ENCODE measurements at regions not wholly inside any gene's neighbourhood (a gene's known extent, or its start where the extent isn't known, plus 50 kb on each side); places are given as distances from the start of the nearest gene placed in this dataset.

DNA sequence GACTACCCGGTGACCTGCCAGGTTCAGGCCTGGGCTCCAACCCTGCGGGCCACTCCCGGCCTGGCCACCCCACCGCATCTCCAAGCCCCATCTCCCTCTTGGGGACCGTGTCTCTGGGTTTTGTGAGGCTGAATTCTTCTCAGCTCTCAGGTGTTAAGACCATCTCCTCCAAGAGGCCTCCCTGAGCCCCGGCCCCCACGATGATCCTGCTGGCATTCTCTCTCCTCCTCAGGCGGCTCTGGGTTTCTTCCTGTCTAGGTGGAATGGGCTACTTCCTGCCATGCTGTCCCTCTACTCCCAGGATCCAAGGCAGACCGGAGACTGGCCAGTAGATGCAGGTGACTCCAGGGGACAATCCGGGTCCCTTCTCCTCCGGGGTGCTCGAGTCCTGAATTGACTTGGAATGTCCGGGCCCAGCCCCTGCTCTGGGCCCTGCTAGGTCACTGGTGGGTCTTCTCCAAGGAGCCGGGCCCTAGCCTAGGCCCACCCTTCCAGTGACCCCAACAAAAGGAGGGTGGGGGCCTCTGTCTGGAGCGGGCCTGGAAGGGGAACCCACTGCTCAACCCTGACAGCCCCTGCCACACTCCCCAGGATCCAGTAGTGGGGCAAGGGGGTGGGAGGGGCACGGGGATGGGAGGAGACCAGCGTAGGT is 219.8 kb downstream of the C9orf50 start:
- no peak for DNase-seq (ENCODE audit: low read depth in 2 of 2)

GRCh38 chr9:129400001-129400970 is 220.6 kb downstream of the C9orf50 start:
- no peak for DNase-seq (ENCODE audit: low read depth in 2 of 2)

- no peak for DNase-seq (ENCODE audit: low read depth in 2 of 2)
These were observed 221.3 kb downstream of the C9orf50 start for GRCh38 chr9:129399634-129399990.

- DNase-seq (ENCODE audit: low read depth in 2 of 2) = no peak
These were observed 221.0 kb upstream of the IER5L start for GRCh38 chr9:129398961-129399633.

DNA sequence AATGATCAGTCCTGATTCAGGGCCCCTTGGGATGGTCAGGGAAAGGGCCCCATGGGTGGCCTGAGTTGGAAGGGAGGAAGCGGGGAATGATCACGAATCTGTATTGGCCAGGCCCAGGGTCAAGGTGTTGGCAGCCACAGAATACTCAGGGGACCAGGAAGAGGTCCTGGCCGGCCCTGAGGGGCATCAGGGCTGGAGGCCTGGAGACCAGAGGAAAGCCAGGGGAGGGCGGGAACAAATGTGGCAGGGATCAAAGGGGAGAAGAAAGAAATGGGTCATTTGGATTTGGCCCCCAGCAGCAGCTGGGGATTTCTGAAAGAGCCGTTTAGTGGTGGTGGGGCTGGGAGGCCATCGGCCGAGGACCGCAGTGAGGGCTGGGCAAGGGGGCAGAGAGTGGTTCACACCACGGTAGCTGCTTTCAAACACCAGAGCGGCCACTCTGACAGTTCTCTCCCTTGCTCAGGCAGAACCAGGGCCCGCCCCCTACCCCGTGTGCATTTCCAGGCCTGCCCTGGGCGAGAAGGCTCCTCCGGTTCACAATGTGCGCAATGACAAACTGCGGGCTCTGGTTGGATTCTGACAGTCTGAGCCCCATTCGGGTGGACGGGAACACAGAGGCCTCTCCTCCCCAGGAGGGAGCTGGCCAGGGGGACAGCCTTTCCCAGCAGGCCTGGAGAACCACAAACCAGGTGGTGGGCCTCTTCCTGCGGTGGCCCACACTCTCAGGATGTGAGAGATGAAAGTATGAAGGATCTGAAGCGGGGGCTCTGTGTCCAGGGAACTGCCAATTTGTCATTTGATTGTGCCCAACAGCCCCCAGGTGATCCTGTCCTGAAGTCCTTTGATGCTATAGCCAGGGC is 220.3 kb upstream of the IER5L start:
- no peak for DNase-seq (ENCODE audit: low read depth in 2 of 2)

GRCh38 chr9:129397335-129397734 is 219.3 kb upstream of the IER5L start:
- DNase-seq (ENCODE audit: low read depth in 2 of 2) = no peak

DNA sequence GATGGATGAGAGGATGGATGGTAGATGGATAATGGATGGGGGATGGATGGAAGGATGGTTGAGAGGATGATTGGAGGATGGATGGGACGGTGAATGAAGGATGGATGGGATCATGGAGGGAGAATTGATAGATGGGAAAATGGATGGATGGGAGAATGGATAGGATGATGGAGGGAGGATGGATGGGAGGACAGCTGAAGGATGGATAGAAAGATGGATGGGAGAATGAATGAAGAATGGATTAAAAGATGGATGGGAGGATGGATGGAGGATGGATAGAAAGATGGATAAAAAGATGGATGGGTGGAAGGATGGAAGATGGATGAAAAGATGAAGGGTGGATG is 218.3 kb upstream of the IER5L start:
- DNase-seq (ENCODE audit: low read depth in 2 of 2) = no peak

GRCh38 chr9:129395633-129396364 is 217.7 kb upstream of the IER5L start:
- no peak for DNase-seq (ENCODE audit: low read depth in 2 of 2)

GRCh38 chr9:129394886-129395279 is 216.8 kb upstream of the IER5L start:
- DNase-seq (ENCODE audit: low read depth in 2 of 2) = no peak

GRCh38 chr9:129394061-129394885 is 216.2 kb upstream of the IER5L start:
- DNase-seq (ENCODE audit: low read depth in 2 of 2) = no peak

DNA sequence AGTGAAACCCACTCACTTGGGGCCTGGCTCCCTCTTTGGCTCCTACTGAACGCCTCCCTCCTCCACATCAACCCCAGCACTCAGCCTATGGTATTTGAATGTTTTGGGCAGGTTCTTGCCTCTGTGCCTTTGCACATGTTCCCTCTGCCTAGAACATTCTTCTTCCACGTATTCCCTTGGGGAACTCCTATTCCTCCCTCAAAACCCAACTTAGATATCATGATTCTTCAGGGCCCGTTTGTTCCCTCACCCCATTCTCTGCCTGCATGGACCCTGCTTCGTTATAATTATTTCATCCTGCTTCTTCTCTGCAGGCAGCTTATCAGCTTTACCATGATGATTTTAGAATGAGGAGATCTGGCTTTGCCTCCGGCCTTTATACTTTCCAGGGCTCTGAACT is 215.0 kb upstream of the IER5L start:
- DNase-seq (ENCODE audit: low read depth in 2 of 2) = no peak

DNA sequence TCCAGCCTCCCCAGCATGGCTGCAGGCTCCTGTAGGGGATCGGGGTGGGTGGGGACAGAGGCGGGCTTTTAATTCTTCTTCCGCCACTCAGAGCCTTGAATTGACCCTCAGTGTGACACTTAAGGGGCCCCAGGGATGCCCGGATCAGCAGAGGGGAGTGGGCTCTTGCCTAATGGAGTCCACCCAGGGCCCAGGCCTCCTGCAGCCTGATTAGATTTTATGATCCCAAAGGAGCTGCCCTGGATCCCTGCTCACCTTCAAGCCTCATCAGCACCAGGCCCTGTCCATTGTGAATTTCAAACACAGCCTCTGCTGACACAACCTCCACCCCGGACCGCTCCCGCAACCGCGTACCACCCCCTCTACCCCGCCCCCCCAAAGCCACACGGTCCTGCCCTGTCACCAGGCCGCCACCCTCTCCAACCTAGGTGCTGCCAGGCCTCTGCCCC is 214.1 kb upstream of the IER5L start:
- DNase-seq (ENCODE audit: low read depth in 2 of 2) = no peak

- no peak for DNase-seq (ENCODE audit: low read depth in 2 of 2)
These were observed 213.2 kb upstream of the IER5L start for GRCh38 chr9:129391221-129391661.

DNA sequence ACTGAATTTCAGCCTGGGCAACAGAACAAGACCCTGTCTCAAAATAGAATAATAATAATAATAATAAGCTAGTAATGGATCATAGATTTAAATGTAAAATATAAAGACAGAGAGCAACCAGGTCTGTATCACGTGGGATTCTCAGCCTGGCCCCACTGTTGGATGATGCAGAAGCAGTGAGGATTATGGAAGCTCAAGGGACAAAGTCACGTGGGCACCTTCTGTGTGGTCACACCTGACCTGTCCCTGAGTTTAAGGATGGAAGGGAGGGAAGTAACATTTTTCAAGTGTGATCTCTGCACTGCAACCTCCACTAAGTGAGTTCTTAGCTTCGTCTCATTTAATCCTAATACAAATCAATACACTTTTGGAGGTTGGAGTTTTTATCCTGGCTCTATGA is 212.5 kb upstream of the IER5L start:
- DNase-seq (ENCODE audit: low read depth in 2 of 2) = no peak

- no peak for DNase-seq (ENCODE audit: low read depth in 2 of 2)
These were observed 209.8 kb upstream of the IER5L start for GRCh38 chr9:129387822-129388221.

GRCh38 chr9:129386812-129387177 is 208.7 kb upstream of the IER5L start:
- no peak for DNase-seq (ENCODE audit: low read depth in 2 of 2)

DNA sequence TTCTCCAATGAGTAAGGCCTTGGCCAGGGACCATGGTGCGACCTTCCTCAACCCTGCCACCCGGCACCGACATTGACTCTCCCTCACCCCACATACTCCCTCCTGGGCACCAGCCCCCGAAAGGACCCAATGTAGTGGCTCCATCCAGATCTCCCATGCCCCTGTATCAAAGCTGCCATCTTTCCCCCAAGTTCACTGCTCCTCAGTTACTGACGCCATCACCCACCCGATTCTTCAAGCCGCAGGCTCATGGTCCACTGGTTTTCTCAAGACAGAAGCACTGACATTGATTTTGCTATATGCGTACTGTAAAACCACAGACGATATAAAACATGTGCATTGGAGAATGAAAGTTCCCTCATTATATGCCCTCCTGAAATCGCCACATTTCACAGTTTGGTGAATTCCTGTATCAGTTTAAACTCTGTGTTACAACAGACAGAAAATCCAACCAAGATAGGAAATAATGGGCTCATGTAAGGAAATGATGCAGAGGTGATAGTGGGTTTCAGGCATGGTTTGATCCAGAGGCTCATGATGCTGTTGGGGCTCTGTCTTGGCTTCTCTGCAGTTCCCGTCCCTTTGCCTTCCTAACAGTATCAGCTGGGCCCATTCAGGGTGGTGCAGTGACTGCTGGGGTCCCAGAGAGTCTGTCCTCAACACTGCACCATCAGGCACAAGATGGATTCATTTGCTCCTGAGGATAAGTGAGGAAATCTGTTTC is 207.3 kb upstream of the IER5L start:
- DNase-seq (ENCODE audit: low read depth in 2 of 2) = no peak

DNA sequence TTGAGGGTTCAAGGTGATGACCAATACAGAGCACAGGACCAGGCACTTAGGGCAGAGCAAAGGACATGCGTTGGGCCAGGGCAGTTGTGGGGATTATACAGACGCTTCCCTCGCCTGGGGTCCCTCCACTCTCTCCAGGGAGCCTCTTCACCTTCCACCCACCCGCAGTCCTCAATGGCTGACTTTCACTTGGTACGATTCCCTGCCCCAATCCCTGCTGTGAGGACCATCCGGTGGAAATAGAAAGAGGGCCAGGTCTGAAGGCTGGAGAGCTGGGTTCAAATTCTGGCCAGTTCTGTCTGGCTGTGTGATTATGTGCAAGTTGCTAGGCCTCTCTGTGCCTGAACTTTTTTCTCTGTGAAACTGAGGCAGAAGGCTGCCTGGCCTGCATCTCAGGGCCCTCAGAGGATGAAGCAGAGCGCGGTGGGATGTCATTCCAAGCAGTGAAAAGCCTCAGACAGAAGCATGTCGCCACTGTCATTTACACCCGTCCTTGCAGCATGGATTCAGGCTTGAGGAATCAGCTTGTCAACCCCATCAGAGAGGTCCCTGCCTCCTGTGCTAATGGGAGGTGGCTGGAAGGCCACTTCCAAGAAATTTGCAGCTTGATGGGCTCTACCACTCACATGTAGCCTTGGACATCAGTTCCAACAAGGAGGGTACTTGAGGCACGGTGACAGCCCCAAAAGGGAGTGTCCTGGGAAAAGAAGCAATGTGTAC is 206.6 kb upstream of the IER5L start:
- DNase-seq (ENCODE audit: low read depth in 2 of 2) = no peak

Measured in lung microvascular endothelial cell (primary cell).